Body of pancreas (tissue), 4 donors: ENCODE measurements at regions not wholly inside any gene's neighbourhood (a gene's known extent, or its start where the extent isn't known, plus 50 kb on each side); places are given as distances from the start of the nearest gene placed in this dataset.

ENCODE experiments used
- ATAC-seq: fragments of 150-250 bp; one replicate; pipeline ENCODE4 v1.9.1; 2016
- DNase-seq, 4 donors: peaks; one replicate each; pipeline ENCODE4 v3.0.0-alpha.2; 2019
- H3K27ac ChIP-seq, 4 donors: fragments of 200-600 bp; sonication (generic); 1 replicate in 3 of 4; 2 replicates in 1 of 4; pipeline versions ENCODE4 v1.5.1 to v1.6.1; 2016 to 2019; ENCODE audit warnings: mild to moderate bottlenecking in 1 of 4, mixed read lengths in 1 of 4, moderate library complexity in 1 of 4
- H3K27me3 ChIP-seq, 2 donors: fragments of 200-600 bp; sonication (generic); one replicate each; pipeline ENCODE4 v1.6.0; 2016; ENCODE audit warnings: mild to moderate bottlenecking in 1 of 2
- H3K36me3 ChIP-seq, 2 donors: fragments of 200-600 bp; sonication (generic); replicated peaks in 1 of 2; 2 replicates each; pipeline ENCODE4 v1.5.1; 2016; ENCODE audit warnings: low read depth in 2 of 2; ENCODE audit not compliant: insufficient read depth in 1 of 2
- H3K4me1 ChIP-seq: fragments of 200-600 bp; sonication (generic); one replicate; pipeline ENCODE4 v1.6.0; 2016
- H3K4me3 ChIP-seq, 2 donors: fragments of 200-600 bp; sonication (generic); 1 replicate in 1 of 2; 2 replicates in 1 of 2; pipeline ENCODE4 v1.5.1; 2016 to 2019
- H3K9me3 ChIP-seq, 3 donors: fragments of 200-600 bp; sonication (generic); 1 replicate in 2 of 3; 2 replicates in 1 of 3; pipeline ENCODE4 v1.5.1; 2016
- CTCF ChIP-seq, 7 experiments: fragments of 450-650 bp in 4 of 7; fragments of 200-600 bp in 3 of 7; sonication (generic) in 3 of 7; IDR thresholded peaks; one replicate each; pipeline ENCODE4 v1.5.1; 2016 to 2019; ENCODE audit warnings: antibody characterized with exemption in 7 of 7
- POLR2A ChIP-seq, 3 donors: fragments of 450-650 bp; IDR thresholded peaks; one replicate each; pipeline ENCODE4 v1.6.1; 2016; ENCODE audit warnings: antibody characterized with exemption in 3 of 3, mild to moderate bottlenecking in 2 of 3
- WGBS, 2 donors: methylation state at CpG; one replicate each; pipeline ENCODE4 v1.1.5; 2017; 5-methylcytosine and 5-hydroxymethylcytosine counted together
- intact Hi-C: fragments of 100-400 bp; cut with DNase I; formaldehyde crosslinking; loops from one replicate; pipeline ENCODE4 v1.15.1; 2023

- TF ChIP-seq CTCF (IDR thresholded peaks at IDR 0.05) (no peak), POLR2A (IDR thresholded peaks at IDR 0.05) (no peak)
- Histone ChIP-seq H3K27ac (no peak overlapping the region), H3K4me1 (peaks cover 10% of the 10 kb centered on the region), H3K4me3 (no peak overlapping the region), H3K27me3 (no peaks in the 10 kb centered on the region), H3K9me3 (no peaks in the 10 kb centered on the region), H3K36me3 (no peaks in the 10 kb centered on the region)
- intact Hi-C loops = no loop called here
- ATAC-seq (no peak), DNase-seq (no peak)
- 51 to 60% methylated on average over 4 of the region's 4 CpGs for WGBS, 2 donors
Observed at GRCh38 chr12:13435235-13435933, 238.9 kb downstream of the EMP1 start.

GRCh38 chr12:13433768-13434167 lies 237.2 kb downstream of the EMP1 start:
- Histone ChIP-seq H3K36me3 (no peaks in the 10 kb centered on the region), H3K9me3 (no peaks in the 10 kb centered on the region), H3K4me1 (peaks cover 10% of the 10 kb centered on the region), H3K4me3 (no peak overlapping the region), H3K27me3 (no peaks in the 10 kb centered on the region), H3K27ac (no peak overlapping the region)
- intact Hi-C loops = no loop called here
- TF ChIP-seq POLR2A (IDR thresholded peaks at IDR 0.05) = no peak
- TF ChIP-seq CTCF (IDR thresholded peaks at IDR 0.05) = no peak
- ATAC-seq (no peak), DNase-seq (no peak)

GRCh38 chr12:13431041-13431440 lies 234.5 kb downstream of the EMP1 start:
- H3K27ac ChIP-seq = no peak overlapping the region
- DNase-seq = no peak
- no peak for TF ChIP-seq CTCF (IDR thresholded peaks at IDR 0.05)
- no peak for TF ChIP-seq POLR2A (IDR thresholded peaks at IDR 0.05)
- intact Hi-C loops = no loop called here
- H3K4me3 ChIP-seq = no peak overlapping the region
- 71 to 83% methylated on average over 1 of the region's 1 CpG for WGBS, 2 donors
- H3K9me3 ChIP-seq = peaks cover 0 to 8% (median 0%) of the 10 kb centered on the region in 3 donors
- ATAC-seq = no peak
- H3K36me3 ChIP-seq = no peaks in the 10 kb centered on the region
- H3K4me1 ChIP-seq = no peaks in the 10 kb centered on the region
- H3K27me3 ChIP-seq = no peaks in the 10 kb centered on the region

- DNase-seq = no peak
- H3K36me3 ChIP-seq = no peaks in the 10 kb centered on the region
- H3K9me3 ChIP-seq = peaks cover 0 to 8% (median 0%) of the 10 kb centered on the region in 3 donors
- no peaks in the 10 kb centered on the region for H3K4me1 ChIP-seq
- TF ChIP-seq POLR2A (IDR thresholded peaks at IDR 0.05) (no peak), CTCF (IDR thresholded peaks at IDR 0.05) (no peak)
- intact Hi-C loops = no loop called here
- no peak overlapping the region for H3K27ac ChIP-seq
- WGBS, 2 donors = 51 to 56% methylated on average over 4 of the region's 4 CpGs
- no peak for ATAC-seq
- H3K27me3 ChIP-seq = no peaks in the 10 kb centered on the region
- no peak overlapping the region for H3K4me3 ChIP-seq
Observed at GRCh38 chr12:13428538-13429265, 232.2 kb downstream of the EMP1 start.
